ENCODE measurements at regions not wholly inside any gene's neighbourhood (a gene's known extent, or its start where the extent isn't known, plus 50 kb on each side); places are given as distances from the start of the nearest gene placed in this dataset.

GRCh38 chr4:149952716-149953115, 125.5 kb upstream of the DCLK2 start:
- no peak overlapping the region for H3K27ac Mint-ChIP-seq
- H3K4me1 Mint-ChIP-seq (ENCODE audit: low read depth), result no peaks in the 10 kb centered on the region
- no peaks in the 10 kb centered on the region for H3K36me3 Mint-ChIP-seq (ENCODE audit: low read depth)
- no peaks in the 10 kb centered on the region for H3K27me3 Mint-ChIP-seq (ENCODE audit: low read depth)
- H3K9me3 Mint-ChIP-seq, result no peaks in the 10 kb centered on the region
- H3K4me3 Mint-ChIP-seq, result no peak overlapping the region

GRCh38 chr4:149955780-149956390, 122.4 kb upstream of the DCLK2 start:
- Mint-ChIP-seq H3K9me3 (no peaks in the 10 kb centered on the region), H3K4me3 (no peak overlapping the region), H3K4me1 (ENCODE audit: low read depth) (no peaks in the 10 kb centered on the region), H3K27me3 (ENCODE audit: low read depth) (no peaks in the 10 kb centered on the region), H3K36me3 (ENCODE audit: low read depth) (no peaks in the 10 kb centered on the region), H3K27ac (no peak overlapping the region)

DNA sequence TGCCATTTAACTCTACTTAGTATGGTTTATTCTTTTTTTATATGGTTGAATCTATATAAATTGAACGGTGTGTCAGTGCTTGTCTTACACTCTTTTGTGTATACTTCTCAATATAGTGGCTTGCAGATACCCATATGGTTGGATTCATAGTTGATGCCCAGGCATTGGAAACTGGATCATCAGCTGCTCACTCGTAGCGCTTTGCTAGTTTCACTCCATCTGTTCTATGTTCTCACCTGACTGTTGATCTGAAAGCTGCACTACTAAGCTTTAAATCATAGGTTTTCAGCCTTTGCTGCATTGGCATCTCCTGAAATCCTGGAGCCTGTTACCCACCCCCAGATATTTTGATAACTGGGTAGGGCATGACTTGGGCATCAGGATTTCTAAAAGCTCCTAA, 121.6 kb upstream of the DCLK2 start:
- H3K9me3 Mint-ChIP-seq, result no peaks in the 10 kb centered on the region
- H3K4me3 Mint-ChIP-seq, result no peak overlapping the region
- H3K4me1 Mint-ChIP-seq (ENCODE audit: low read depth), result no peaks in the 10 kb centered on the region
- no peaks in the 10 kb centered on the region for H3K27me3 Mint-ChIP-seq (ENCODE audit: low read depth)
- no peak overlapping the region for H3K27ac Mint-ChIP-seq
- no peaks in the 10 kb centered on the region for H3K36me3 Mint-ChIP-seq (ENCODE audit: low read depth)

DNA sequence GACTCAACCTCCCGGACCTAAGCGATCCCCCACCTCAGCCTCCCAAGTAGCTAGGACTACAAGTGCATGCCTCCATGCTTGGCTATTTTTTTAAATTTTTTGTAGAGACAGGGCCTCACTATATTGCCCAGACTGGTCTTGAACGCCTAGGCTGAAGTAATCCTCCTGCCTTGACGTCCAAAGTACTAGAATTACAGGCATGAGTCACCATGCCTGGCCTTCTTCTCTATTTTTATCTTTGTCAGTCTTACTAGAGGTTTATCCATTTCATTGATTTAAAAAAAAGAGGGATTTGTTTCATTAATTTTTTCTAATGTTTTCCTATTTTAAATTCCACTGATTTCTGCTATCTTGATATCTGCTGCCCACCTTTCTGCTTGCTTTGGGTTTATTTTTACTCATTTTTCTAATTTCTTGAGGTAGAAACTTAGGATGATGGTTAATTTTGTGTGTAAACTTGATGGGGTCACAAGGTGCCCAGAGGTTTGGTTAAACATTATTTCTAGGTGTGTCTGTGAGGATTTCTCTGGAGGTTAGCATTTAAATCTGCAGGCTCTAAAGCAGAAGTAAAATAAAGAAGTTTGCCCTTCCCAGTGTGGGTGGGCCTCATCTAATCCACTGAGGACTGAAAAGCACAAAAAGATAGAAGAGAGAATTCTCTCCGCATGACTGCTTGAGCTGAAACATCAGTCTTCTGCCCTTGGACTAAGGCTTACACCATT, 116.2 kb upstream of the DCLK2 start:
- H3K27me3 Mint-ChIP-seq (ENCODE audit: low read depth), result peaks cover 7% of the 10 kb centered on the region
- H3K9me3 Mint-ChIP-seq, result no peaks in the 10 kb centered on the region
- H3K27ac Mint-ChIP-seq, result no peak overlapping the region
- H3K36me3 Mint-ChIP-seq (ENCODE audit: low read depth), result no peaks in the 10 kb centered on the region
- no peak overlapping the region for H3K4me3 Mint-ChIP-seq
- H3K4me1 Mint-ChIP-seq (ENCODE audit: low read depth), result no peaks in the 10 kb centered on the region

DNA sequence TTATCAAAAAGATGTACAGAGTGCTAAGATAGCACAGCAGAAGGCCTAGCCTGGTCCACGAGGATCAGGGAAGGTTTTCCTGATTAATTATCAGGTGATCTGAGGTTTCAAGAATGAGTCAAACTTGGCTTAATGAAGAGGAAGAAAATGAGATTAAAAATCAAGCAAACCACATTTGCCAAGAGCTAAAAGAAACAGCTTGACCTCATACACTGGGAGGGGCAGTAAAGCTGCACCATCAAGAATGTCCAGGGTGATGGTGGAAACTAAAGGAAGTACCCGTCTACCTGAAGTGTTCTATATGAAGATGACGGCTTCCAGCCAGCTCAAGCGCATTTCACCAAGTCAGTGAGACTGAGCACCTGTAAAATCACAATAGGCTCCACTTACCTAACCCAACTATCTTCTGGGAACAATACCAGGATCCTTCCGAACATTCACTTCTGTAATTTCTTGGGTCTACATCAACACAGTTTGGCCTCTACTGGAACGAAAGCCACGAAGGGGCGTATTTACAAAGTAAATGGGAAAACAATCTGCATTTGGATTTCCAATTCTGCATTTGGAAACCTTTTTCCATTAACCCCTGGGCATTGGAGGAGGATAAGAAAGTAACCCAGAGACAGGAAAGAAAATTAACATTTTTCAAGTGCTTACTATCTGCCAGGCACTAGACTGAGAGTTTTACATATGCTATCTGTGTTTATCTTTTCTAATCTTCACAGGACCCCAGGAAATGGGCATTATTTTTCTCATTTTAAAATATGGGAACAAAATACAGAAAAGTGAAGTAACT, 114.0 kb upstream of the DCLK2 start:
- peaks cover 10% of the 10 kb centered on the region for H3K27me3 Mint-ChIP-seq (ENCODE audit: low read depth)
- H3K27ac Mint-ChIP-seq, result no peak overlapping the region
- H3K9me3 Mint-ChIP-seq, result no peaks in the 10 kb centered on the region
- H3K36me3 Mint-ChIP-seq (ENCODE audit: low read depth), result no peaks in the 10 kb centered on the region
- no peak overlapping the region for H3K4me3 Mint-ChIP-seq
- no peaks in the 10 kb centered on the region for H3K4me1 Mint-ChIP-seq (ENCODE audit: low read depth)

GRCh38 chr4:149965206-149965605, 113.0 kb upstream of the DCLK2 start:
- Mint-ChIP-seq H3K27ac (no peak overlapping the region), H3K4me1 (ENCODE audit: low read depth) (no peaks in the 10 kb centered on the region), H3K4me3 (no peak overlapping the region)

GRCh38 chr4:149972407-149972806, 105.8 kb upstream of the DCLK2 start:
- no peaks in the 10 kb centered on the region for H3K9me3 Mint-ChIP-seq
- H3K4me3 Mint-ChIP-seq, result no peak overlapping the region
- no peak overlapping the region for H3K27ac Mint-ChIP-seq
- no peaks in the 10 kb centered on the region for H3K4me1 Mint-ChIP-seq (ENCODE audit: low read depth)
- peaks cover 24% of the 10 kb centered on the region for H3K27me3 Mint-ChIP-seq (ENCODE audit: low read depth)
- no peaks in the 10 kb centered on the region for H3K36me3 Mint-ChIP-seq (ENCODE audit: low read depth)

More at GRCh38 chr4:149965206-149965605, 113.0 kb upstream of the DCLK2 start:
- Mint-ChIP-seq H3K9me3 (no peaks in the 10 kb centered on the region), H3K36me3 (ENCODE audit: low read depth) (no peaks in the 10 kb centered on the region), H3K27me3 (ENCODE audit: low read depth) (peaks cover 10% of the 10 kb centered on the region)

- peaks cover 24% of the 10 kb centered on the region for H3K27me3 Mint-ChIP-seq (ENCODE audit: low read depth)
- no peak overlapping the region for H3K4me3 Mint-ChIP-seq
- no peaks in the 10 kb centered on the region for H3K36me3 Mint-ChIP-seq (ENCODE audit: low read depth)
Measured at GRCh38 chr4:149973181-149973580, 105.1 kb upstream of the DCLK2 start.

DNA sequence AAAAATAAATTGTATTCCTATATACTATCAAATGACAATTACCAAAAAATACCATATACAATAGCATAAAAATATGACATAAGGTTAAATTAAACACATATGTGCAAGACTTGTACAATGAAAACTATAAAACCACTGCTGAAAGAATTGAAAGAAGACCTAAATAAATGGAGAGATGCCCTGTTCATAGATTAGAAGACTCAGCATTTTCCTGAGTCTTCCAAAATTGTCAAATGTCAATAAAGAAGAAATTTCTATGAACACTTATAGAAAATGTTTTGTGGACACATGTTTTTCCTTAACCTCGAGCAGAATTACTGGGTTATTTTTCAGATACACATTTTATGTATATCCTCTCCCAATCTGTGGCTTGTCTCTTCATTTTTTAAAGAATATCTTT, 103.1 kb upstream of the DCLK2 start:
- Mint-ChIP-seq H3K27me3 (ENCODE audit: low read depth) (peaks cover 29% of the 10 kb centered on the region), H3K9me3 (no peaks in the 10 kb centered on the region), H3K4me1 (ENCODE audit: low read depth) (no peaks in the 10 kb centered on the region), H3K4me3 (no peak overlapping the region), H3K36me3 (ENCODE audit: low read depth) (no peaks in the 10 kb centered on the region), H3K27ac (no peak overlapping the region)

More at GRCh38 chr4:149973181-149973580, 105.1 kb upstream of the DCLK2 start:
- no peaks in the 10 kb centered on the region for H3K9me3 Mint-ChIP-seq
- no peak overlapping the region for H3K27ac Mint-ChIP-seq
- no peaks in the 10 kb centered on the region for H3K4me1 Mint-ChIP-seq (ENCODE audit: low read depth)

DNA sequence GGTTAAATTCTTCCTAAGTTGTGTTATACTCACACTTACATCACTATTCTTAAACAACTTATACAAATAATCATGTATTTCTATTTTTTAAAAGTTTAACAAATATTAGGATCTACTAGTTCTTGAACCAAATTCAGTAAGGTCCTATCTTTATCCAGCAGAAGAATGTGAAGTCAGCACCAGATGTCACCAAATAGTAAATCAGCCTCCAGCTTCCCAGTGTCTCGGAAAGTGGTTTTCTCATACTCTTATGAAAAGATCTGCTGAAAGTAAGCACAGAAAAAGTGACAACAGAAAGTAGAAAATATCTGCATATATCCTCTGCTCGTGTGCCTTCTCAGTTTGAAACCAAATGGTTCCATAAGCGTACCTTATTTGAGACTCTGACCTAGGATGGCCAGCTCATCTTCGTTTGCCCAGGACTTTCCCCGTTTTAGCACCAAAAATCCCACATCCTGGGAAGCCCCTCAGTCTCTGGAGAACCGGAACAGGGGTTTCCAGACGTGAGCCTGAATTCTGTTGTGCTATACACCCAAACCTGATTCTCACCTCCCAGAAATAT, 98.0 kb upstream of the DCLK2 start:
- Mint-ChIP-seq H3K27me3 (ENCODE audit: low read depth) (peaks cover 15% of the 10 kb centered on the region), H3K4me3 (no peak overlapping the region), H3K27ac (no peak overlapping the region), H3K4me1 (ENCODE audit: low read depth) (peaks cover 10% of the 10 kb centered on the region), H3K36me3 (ENCODE audit: low read depth) (peaks cover 1% of the 10 kb centered on the region), H3K9me3 (peaks cover 2% of the 10 kb centered on the region)

GRCh38 chr4:149980941-149981340, 97.3 kb upstream of the DCLK2 start:
- Mint-ChIP-seq H3K27ac (no peak overlapping the region), H3K4me1 (ENCODE audit: low read depth) (peaks cover 13% of the 10 kb centered on the region), H3K4me3 (no peak overlapping the region), H3K9me3 (peaks cover 4% of the 10 kb centered on the region), H3K27me3 (ENCODE audit: low read depth) (peaks cover 14% of the 10 kb centered on the region), H3K36me3 (ENCODE audit: low read depth) (peaks cover 2% of the 10 kb centered on the region)

- Mint-ChIP-seq H3K9me3 (peaks cover 4% of the 10 kb centered on the region), H3K27me3 (ENCODE audit: low read depth) (peaks cover 8% of the 10 kb centered on the region), H3K36me3 (ENCODE audit: low read depth) (peaks cover 2% of the 10 kb centered on the region), H3K27ac (no peak overlapping the region), H3K4me1 (ENCODE audit: low read depth) (peaks cover 31% of the 10 kb centered on the region), H3K4me3 (no peak overlapping the region)
Measured at GRCh38 chr4:149983401-149983800, 94.8 kb upstream of the DCLK2 start.

DNA sequence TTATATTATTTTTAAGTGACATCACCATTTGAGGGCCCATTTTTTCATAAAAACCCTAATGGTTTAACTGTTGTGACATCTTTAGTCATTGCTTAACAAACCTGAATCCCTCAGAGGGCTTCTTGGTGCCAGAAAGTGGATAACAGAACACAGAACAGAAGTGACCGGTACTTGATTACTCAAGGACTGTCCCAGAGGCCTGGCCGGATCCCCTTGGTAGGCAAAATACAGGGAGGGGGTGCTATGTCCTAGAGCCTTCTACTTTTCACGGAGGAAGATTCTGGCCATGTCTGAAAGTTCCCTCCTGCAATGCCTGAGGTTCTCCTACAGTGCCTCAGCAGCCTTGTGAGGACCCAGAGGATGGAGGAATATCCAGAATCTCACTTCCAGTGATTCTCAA, 94.3 kb upstream of the DCLK2 start:
- Mint-ChIP-seq H3K27ac (no peak overlapping the region), H3K27me3 (ENCODE audit: low read depth) (peaks cover 3% of the 10 kb centered on the region), H3K4me1 (ENCODE audit: low read depth) (peaks cover 31% of the 10 kb centered on the region), H3K36me3 (ENCODE audit: low read depth) (peaks cover 2% of the 10 kb centered on the region), H3K9me3 (peaks cover 4% of the 10 kb centered on the region), H3K4me3 (no peak overlapping the region)

DNA sequence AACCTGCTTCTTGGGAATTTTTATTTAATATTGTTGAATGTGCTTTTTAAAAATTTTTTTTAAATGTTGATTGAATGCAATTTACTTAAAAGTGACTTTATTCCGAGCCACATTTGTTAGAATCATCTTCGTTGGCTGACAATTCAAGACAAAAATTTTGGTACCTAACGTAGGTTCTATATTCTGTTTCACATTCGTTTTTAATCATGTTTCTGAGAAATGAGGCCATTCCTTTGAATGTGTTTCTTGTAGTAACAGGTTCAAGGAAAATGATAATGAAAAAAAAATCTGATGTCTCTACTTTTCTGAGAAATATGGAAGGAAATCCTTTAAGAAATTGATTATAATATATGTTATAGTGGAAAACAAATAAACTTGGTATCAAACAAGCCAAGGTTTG, 92.3 kb upstream of the DCLK2 start:
- Mint-ChIP-seq H3K4me1 (ENCODE audit: low read depth) (peaks cover 29% of the 10 kb centered on the region), H3K27ac (peak overlapping the region; percentile 75), H3K4me3 (peak overlapping the region; percentile 33), H3K9me3 (peaks cover 4% of the 10 kb centered on the region), H3K36me3 (ENCODE audit: low read depth) (peaks cover 2% of the 10 kb centered on the region), H3K27me3 (ENCODE audit: low read depth) (peaks cover 4% of the 10 kb centered on the region)

Measured in T-helper 1 cell treated with Interleukin-12 subunit alpha and Interleukin-12 subunit beta and Interleukin-4 antibody, amounts not matched to agents 30 μg/mL and 1 μg/mL, for 36 hours (primary cell).